Parathyroid adenoma (tissue), 2 donors: ENCODE measurements at regions not wholly inside any gene's neighbourhood (a gene's known extent, or its start where the extent isn't known, plus 50 kb on each side); places are given as distances from the start of the nearest gene placed in this dataset.

Experiments used
- H2AFZ ChIP-seq: fragments of 300-600 bp; sonication (generic); one replicate; pipeline ENCODE4 v1.7.0; 2017; ENCODE audit warnings: antibody characterized with exemption, mild to moderate bottlenecking
- H3K27ac ChIP-seq: fragments of 300-600 bp; sonication (generic); one replicate; pipeline ENCODE4 v1.7.0; 2017
- H3K27me3 ChIP-seq: fragments of 300-600 bp; sonication (generic); one replicate; pipeline ENCODE4 v1.7.0; 2017; ENCODE audit warnings: low read length; ENCODE audit not compliant: control insufficient read depth, insufficient read depth
- H3K36me3 ChIP-seq: fragments of 300-600 bp; sonication (generic); one replicate; pipeline ENCODE4 v1.7.0; 2017; ENCODE audit warnings: low read length; ENCODE audit not compliant: control insufficient read depth, insufficient read depth
- H3K4me1 ChIP-seq: fragments of 300-600 bp; sonication (generic); one replicate; pipeline ENCODE4 v1.7.0; 2017; ENCODE audit warnings: control low read depth
- H3K4me2 ChIP-seq: fragments of 300-600 bp; sonication (generic); one replicate; pipeline ENCODE4 v1.7.0; 2017; ENCODE audit warnings: low read length
- H3K4me3 ChIP-seq: fragments of 300-600 bp; sonication (generic); one replicate; pipeline ENCODE4 v1.7.0; 2017; ENCODE audit warnings: low read depth, low read length
- H3K79me2 ChIP-seq: fragments of 300-600 bp; sonication (generic); one replicate; pipeline ENCODE4 v1.7.0; 2017; ENCODE audit warnings: control low read depth
- H3K9ac ChIP-seq: fragments of 300-600 bp; sonication (generic); one replicate; pipeline ENCODE4 v1.7.0; 2017; ENCODE audit warnings: mild to moderate bottlenecking
- H3K9me3 ChIP-seq: fragments of 300-600 bp; sonication (generic); one replicate; pipeline ENCODE4 v1.7.0; 2017; ENCODE audit warnings: low read length; ENCODE audit not compliant: control insufficient read depth
- CTCF ChIP-seq: fragments of 300-600 bp; sonication (generic); IDR thresholded peaks from one replicate; pipeline ENCODE4 v1.7.0; 2017; ENCODE audit warnings: antibody characterized with exemption, mild to moderate bottlenecking
- donor health status: primary hyperparathyroidism.

- Histone ChIP-seq H3K36me3 (no peaks in the 10 kb centered on the region), H3K79me2 (no peaks in the 10 kb centered on the region), H3K4me3 (no peak overlapping the region), H3K27me3 (no peaks in the 10 kb centered on the region), H2AFZ (no peak overlapping the region), H3K4me1 (peaks cover 14% of the 10 kb centered on the region), H3K9ac (no peak overlapping the region), H3K27ac (no peak overlapping the region), H3K9me3 (no peaks in the 10 kb centered on the region), H3K4me2 (no peak overlapping the region)
- no peak for TF ChIP-seq CTCF
Observed at GRCh38 chr4:41446981-41447725, 90.8 kb upstream of the LIMCH1 start.

GRCh38 chr4:41448934-41449333 is 89.0 kb upstream of the LIMCH1 start:
- Histone ChIP-seq H2AFZ (no peak overlapping the region), H3K9ac (no peak overlapping the region), H3K4me3 (no peak overlapping the region), H3K79me2 (no peaks in the 10 kb centered on the region), H3K9me3 (no peaks in the 10 kb centered on the region), H3K27ac (no peak overlapping the region), H3K4me2 (no peak overlapping the region), H3K36me3 (no peaks in the 10 kb centered on the region), H3K27me3 (no peaks in the 10 kb centered on the region), H3K4me1 (peaks cover 10% of the 10 kb centered on the region)
- TF ChIP-seq CTCF: no peak

- Histone ChIP-seq H3K9ac (no peak overlapping the region), H3K4me2 (no peak overlapping the region), H3K4me1 (peaks cover 6% of the 10 kb centered on the region), H2AFZ (no peak overlapping the region), H3K27me3 (no peaks in the 10 kb centered on the region), H3K36me3 (no peaks in the 10 kb centered on the region), H3K4me3 (no peak overlapping the region), H3K27ac (no peak overlapping the region), H3K9me3 (no peaks in the 10 kb centered on the region), H3K79me2 (no peaks in the 10 kb centered on the region)
- no peak for TF ChIP-seq CTCF
Observed at GRCh38 chr4:41451961-41452360, 86.0 kb upstream of the LIMCH1 start.

GRCh38 chr4:41452484-41453225 is 85.3 kb upstream of the LIMCH1 start:
- Histone ChIP-seq H3K27me3 (no peaks in the 10 kb centered on the region), H3K79me2 (no peaks in the 10 kb centered on the region), H3K4me2 (no peak overlapping the region), H3K9me3 (no peaks in the 10 kb centered on the region), H3K4me3 (no peak overlapping the region), H3K27ac (no peak overlapping the region), H2AFZ (no peak overlapping the region), H3K4me1 (peaks cover 6% of the 10 kb centered on the region), H3K36me3 (no peaks in the 10 kb centered on the region), H3K9ac (no peak overlapping the region)
- TF ChIP-seq CTCF: no peak
